K562 (cell line): ENCODE measurements at regions not wholly inside any gene's neighbourhood (a gene's known extent, or its start where the extent isn't known, plus 50 kb on each side); places are given as distances from the start of the nearest gene placed in this dataset.

Source experiments
- ATAC-seq: fragments of 200-7000 bp; cut with Tn5 transposase; 3 replicates; pipeline ENCODE4 v1.9.1; 2020; ENCODE audit warnings: moderate library complexity
- BruUV-seq: library from RNA; stranded (reverse); fragments of 400-500 nt; replicated peaks from 2 replicates; lab custom pipeline; 2021; lab: Mats Ljungman, UMichigan
- CTCF ChIA-PET: fragments of 300-600 bp; formaldehyde crosslinking; extraction: SDS; loops from one replicate; lab custom pipeline; 2021; ENCODE audit warnings: low intra/inter-chr PET ratio; lab: Yijun Ruan, JAX
- POLR2A ChIA-PET: fragments of 300-600, 350-650 bp; sonication (Branson Sonifier 250); formaldehyde crosslinking; extraction: SDS; loops from one replicate; lab custom pipeline; 2021; ENCODE audit warnings: antibody characterized with exemption, inconsistent platforms; lab: Yijun Ruan, JAX
- DNase-seq, 4 experiments: peaks; one replicate each; pipeline versions ENCODE4 v3.0.0 to v3.0.0-alpha.2; 2011 to 2018; ENCODE audit warnings: low spot score in 3 of 4, mixed read lengths in 3 of 4; ENCODE audit errors: extremely low read depth in 1 of 4
- FAIRE-seq: peaks from 2 replicates; lab custom pipeline; 2011; peaks lifted over from hg19 to GRCh38; lab: Jason Lieb, UNC
- H2AFZ ChIP-seq: 2 replicates; pipeline ENCODE4 v1.6.0; 2011; ENCODE audit warnings: low read depth, low read length, control low read depth, inconsistent platforms
- H3K27ac ChIP-seq: fragments of 200-600 bp; 3 replicates; pipeline ENCODE4 v1.8.0; 2011; ENCODE audit warnings: low read depth, mild to moderate bottlenecking, control low read depth, inconsistent platforms, low read length, moderate library complexity, mixed read lengths; ENCODE audit errors: extremely low read depth
- H3K27me3 ChIP-seq, 2 experiments: fragments of 300-600 bp in 1 of 2; 2 replicates in 1 of 2; 3 replicates in 1 of 2; pipeline versions ENCODE4 v1.6.0 to v1.8.0; 2011; ENCODE audit warnings: inconsistent platforms in 2 of 2, low read length in 2 of 2, mild to moderate bottlenecking in 1 of 2, mixed read lengths in 1 of 2, moderate library complexity in 1 of 2; ENCODE audit not compliant: control insufficient read depth in 2 of 2, insufficient read depth in 2 of 2
- H3K36me3 ChIP-seq: fragments of 300-600 bp; 3 replicates; pipeline ENCODE4 v1.8.0; 2011; ENCODE audit warnings: mild to moderate bottlenecking, low read length, inconsistent platforms; ENCODE audit not compliant: control insufficient read depth, insufficient read depth
- H3K4me1 ChIP-seq, 2 experiments: fragments of 200-600 bp in 1 of 2; replicated peaks in 1 of 2; 2 replicates in 1 of 2; 3 replicates in 1 of 2; pipeline versions ENCODE4 v1.5.1 to v1.8.0; 2011; ENCODE audit warnings: inconsistent platforms in 2 of 2, low read length in 2 of 2, mild to moderate bottlenecking in 1 of 2, mixed read lengths in 1 of 2, moderate library complexity in 1 of 2; ENCODE audit not compliant: control insufficient read depth in 2 of 2, insufficient read depth in 2 of 2
- H3K4me2 ChIP-seq: 2 replicates; pipeline ENCODE4 v1.6.1; 2011; ENCODE audit warnings: low read length, control low read depth, inconsistent platforms, mixed read lengths; ENCODE audit not compliant: insufficient read depth
- H3K4me3 ChIP-seq: fragments of 200-600 bp; sonication (generic), shearing (Covaris generic); 2 replicates; pipeline ENCODE4 v1.5.1; 2016; ENCODE audit warnings: control low read depth, inconsistent platforms
- H3K79me2 ChIP-seq: fragments of 200-600 bp; 3 replicates; pipeline ENCODE4 v1.8.0; 2011; ENCODE audit warnings: low read length, inconsistent platforms; ENCODE audit not compliant: control insufficient read depth, insufficient read depth
- H3K9ac ChIP-seq, 2 experiments: 2 replicates each; pipeline versions ENCODE4 v1.6.0 to v1.6.1; 2011; ENCODE audit warnings: low read depth in 2 of 2, low read length in 2 of 2, control low read depth in 1 of 2, inconsistent platforms in 1 of 2, mild to moderate bottlenecking in 1 of 2, mixed read lengths in 1 of 2; ENCODE audit not compliant: insufficient read depth in 1 of 2
- H3K9me1 ChIP-seq: one replicate; pipeline ENCODE4 v1.6.0; 2011; ENCODE audit warnings: inconsistent platforms, mild to moderate bottlenecking, low read length, moderate library complexity; ENCODE audit not compliant: control insufficient read depth, insufficient read depth
- H3K9me3 ChIP-seq: replicated peaks from 2 replicates; pipeline ENCODE4 v1.5.1; 2011; ENCODE audit warnings: low read depth, low read length, inconsistent platforms; ENCODE audit not compliant: control insufficient read depth, insufficient read depth
- H4K20me1 ChIP-seq: replicated peaks from 2 replicates; pipeline ENCODE4 v1.6.1; 2011; ENCODE audit warnings: low read length, inconsistent platforms, mixed read lengths; ENCODE audit not compliant: control insufficient read depth, insufficient read depth
- E2F4 ChIP-seq: sonication (generic); formaldehyde crosslinking; IDR thresholded peaks from 2 replicates; pipeline ENCODE4 v1.8.0; 2022; ENCODE audit warnings: mild to moderate bottlenecking, low read depth, missing genetic modification reagents
- HSF4 ChIP-seq: fragments of 250-450 bp; sonication (Bioruptor Pico); IDR thresholded peaks from 2 replicates; pipeline ENCODE4 v2.1.2; 2022; ENCODE audit warnings: mild to moderate bottlenecking, moderate library complexity, borderline replicate concordance
- PRMT5 ChIP-seq: sonication (generic); formaldehyde crosslinking; IDR thresholded peaks from 2 replicates; pipeline ENCODE4 v1.5.0; 2020; ENCODE audit warnings: missing genetic modification reagents
- ZBTB12 ChIP-seq: fragments of 250-450 bp; sonication (Bioruptor Pico); IDR thresholded peaks from 2 replicates; pipeline ENCODE4 v1.4.0; 2020
- ZBTB7A ChIP-seq: IDR thresholded peaks from 2 replicates; pipeline ENCODE4 v1.6.1; 2011; ENCODE audit warnings: low read depth, mild to moderate bottlenecking, low read length, moderate library complexity, borderline replicate concordance; ENCODE audit not compliant: control insufficient read depth
- ZNF592 ChIP-seq: fragments of 450-650 bp; IDR thresholded peaks from 2 replicates; pipeline ENCODE4 v1.6.1; 2017; ENCODE audit warnings: antibody characterized with exemption, mild to moderate bottlenecking
- WGBS: fragments of 100-300 bp; shearing (Covaris generic); methylation state at CpG from one replicate; pipeline ENCODE4 v1.1.6; 2016; ENCODE audit warnings: low coverage, mixed read lengths; ENCODE audit not compliant: insufficient coverage; ENCODE audit errors: missing lambda C conversion rate; 5-methylcytosine and 5-hydroxymethylcytosine counted together
- in situ Hi-C: fragments of 300-500 bp; cut with MboI; formaldehyde crosslinking; loops from 4 replicates; pipeline ENCODE4 v1.15.0; 2018; ENCODE audit warnings: inconsistent platforms, mixed read lengths
- intact Hi-C: fragments of 100-400 bp; cut with micrococcal nuclease; formaldehyde crosslinking; loops from 2 replicates; pipeline ENCODE4 v1.14.2; 2022

GRCh38 chr19:28345811-28346210 lies 867.1 kb downstream of the UQCRFS1 start:
- Histone ChIP-seq H3K9me3 (no peaks in the 10 kb centered on the region), H3K79me2 (no peaks in the 10 kb centered on the region), H3K9ac (no peak overlapping the region), H2AFZ (no peak overlapping the region), H3K4me2 (no peak overlapping the region), H3K9me1 (no peaks in the 10 kb centered on the region), H3K36me3 (no peaks in the 10 kb centered on the region), H4K20me1 (no peaks in the 10 kb centered on the region), H3K27me3 (peaks cover 0 to 3% of the 10 kb centered on the region in 2 experiments; a peak in 1 of 5 replicates), H3K4me1 (no peaks in the 10 kb centered on the region), H3K4me3 (no peak overlapping the region), H3K27ac (no peak overlapping the region)
- intact Hi-C loops (loop anchor here (10.0 kb wide), 1 partner anchor 369 kb away; no protein-coding TSS in a partner anchor), in situ Hi-C loops (no loop called here)
- ATAC-seq (no peak), FAIRE-seq (no peak), DNase-seq (no peak)
- TF ChIP-seq E2F4 (no peak), HSF4 (CRISPR knock-in tag) (no peak), PRMT5 (CRISPR knock-in tag) (no peak), ZBTB12 (CRISPR knock-in tag) (no peak), ZBTB7A (no peak), ZNF592 (no peak)
- no TSS peak for BruUV-seq
- POLR2A ChIA-PET = interaction anchor here (0.5 to 0.6 kb wide), 2 partner anchors 423 to 501 kb away, joined by 3 to 4 read pairs; no protein-coding TSS in a partner anchor
- CTCF ChIA-PET = no interaction called here
- WGBS = 0% methylated on average over 3 of the region's 3 CpGs
